Sigmoid colon (tissue), 6 donors: ENCODE measurements at regions not wholly inside any gene's neighbourhood (a gene's known extent, or its start where the extent isn't known, plus 50 kb on each side); places are given as distances from the start of the nearest gene placed in this dataset.
A peak's percentile ranks its signal among the peaks of the same experiment; 100 is the strongest.

Experiments
- DNase-seq: peaks from one replicate; pipeline ENCODE4 v3.0.0-alpha.2; 2019
- H3K27ac ChIP-seq, 4 donors: fragments of 200-600 bp; sonication (generic); one replicate each; pipeline ENCODE4 v1.5.1; 2016 to 2019; ENCODE audit warnings: mild to moderate bottlenecking in 1 of 4
- H3K27me3 ChIP-seq, 3 donors: fragments of 200-600 bp; sonication (generic); one replicate each; pipeline ENCODE4 v1.5.1; 2019; ENCODE audit warnings: mild to moderate bottlenecking in 1 of 3
- H3K36me3 ChIP-seq, 4 donors: fragments of 200-600 bp; sonication (generic); one replicate each; pipeline ENCODE4 v1.5.1; 2016 to 2019
- H3K4me1 ChIP-seq, 4 donors: fragments of 200-600 bp; sonication (generic); one replicate each; pipeline ENCODE4 v1.5.1; 2017 to 2019
- H3K4me3 ChIP-seq, 4 donors: fragments of 200-600 bp; sonication (generic); one replicate each; pipeline ENCODE4 v1.5.1; 2017 to 2019; ENCODE audit warnings: mild to moderate bottlenecking in 2 of 4, moderate library complexity in 1 of 4
- H3K9me3 ChIP-seq, 4 donors: fragments of 200-600 bp in 3 of 4; sonication (generic) in 3 of 4; one replicate each; pipeline versions ENCODE4 v1.5.1 to v1.6.1; 2013 to 2019
- CTCF ChIP-seq, 4 experiments: fragments of 450-650 bp in 3 of 4; fragments of 200-600 bp in 1 of 4; IDR thresholded peaks; one replicate each; pipeline ENCODE4 v1.5.1; 2016 to 2019; ENCODE audit warnings: antibody characterized with exemption in 4 of 4, mild to moderate bottlenecking in 3 of 4, moderate library complexity in 2 of 4
- EP300 ChIP-seq, 4 donors: sonication (generic); formaldehyde crosslinking; IDR thresholded peaks; one replicate each; pipeline ENCODE4 v1.6.1; 2017; ENCODE audit warnings: antibody characterized with exemption in 4 of 4
- POLR2A ChIP-seq, 2 donors: fragments of 450-650 bp; IDR thresholded peaks; one replicate each; pipeline ENCODE4 v1.6.1; 2016; ENCODE audit warnings: antibody characterized with exemption in 2 of 2, mild to moderate bottlenecking in 2 of 2, moderate library complexity in 2 of 2
- POLR2AphosphoS5 ChIP-seq, 4 donors: sonication (generic); formaldehyde crosslinking; IDR thresholded peaks; one replicate each; pipeline ENCODE4 v1.6.1; 2017; ENCODE audit warnings: antibody characterized with exemption in 4 of 4
- WGBS, 2 donors: extraction: QIAGEN DNeasy Blood & Tissue Kit; methylation state at CpG; one replicate each; pipeline ENCODE4 v1.1.7; 2013; 5-methylcytosine and 5-hydroxymethylcytosine counted together
- intact Hi-C: fragments of 100-400 bp; cut with DNase I; formaldehyde crosslinking; loops from one replicate; pipeline ENCODE4 v1.15.1; 2023
- donor health status: healthy with polysubstance abuse.
- donor health status: healthy.

GRCh38 chr2:239468491-239469105 is 67.8 kb upstream of the HDAC4 start:
- DNase-seq: peak; percentile 47
- Histone ChIP-seq H3K4me1 (peaks cover 0 to 20% (median 13%) of the 10 kb centered on the region in 4 donors), H3K36me3 (no peaks in the 10 kb centered on the region), H3K9me3 (no peaks in the 10 kb centered on the region), H3K4me3 (no peak overlapping the region), H3K27ac (no peak overlapping the region), H3K27me3 (no peaks in the 10 kb centered on the region)
- intact Hi-C loops: no loop called here
- no peak for TF ChIP-seq POLR2A (IDR thresholded peaks at IDR 0.05)
- TF ChIP-seq POLR2AphosphoS5 (IDR thresholded peaks at IDR 0.05): no peak
- TF ChIP-seq EP300 (IDR thresholded peaks at IDR 0.05): no peak
- TF ChIP-seq CTCF (IDR thresholded peaks at IDR 0.05): no peak
- WGBS, 2 donors: 89% methylated on average over 10 of the region's 10 CpGs

- intact Hi-C loops: no loop called here
- peak; percentile 30 for DNase-seq
- no peaks in the 10 kb centered on the region for H3K9me3 ChIP-seq
- no peak overlapping the region for H3K4me3 ChIP-seq
- TF ChIP-seq POLR2AphosphoS5 (IDR thresholded peaks at IDR 0.05) (no peak), POLR2A (IDR thresholded peaks at IDR 0.05) (no peak), EP300 (IDR thresholded peaks at IDR 0.05) (no peak), CTCF (IDR thresholded peaks at IDR 0.05) (no peak)
- 90 to 95% methylated on average over 12 of the region's 12 CpGs for WGBS, 2 donors
- no peaks in the 10 kb centered on the region for H3K36me3 ChIP-seq
- H3K27me3 ChIP-seq: no peaks in the 10 kb centered on the region
- H3K27ac ChIP-seq: no peak overlapping the region
- H3K4me1 ChIP-seq: peaks cover 0 to 23% (median 16%) of the 10 kb centered on the region in 4 donors
These were observed 67.2 kb upstream of the HDAC4 start for GRCh38 chr2:239467956-239468490.

GRCh38 chr2:239467281-239467955 is 66.6 kb upstream of the HDAC4 start:
- WGBS, 2 donors: 93% methylated on average over 7 of the region's 7 CpGs
- Histone ChIP-seq H3K9me3 (no peaks in the 10 kb centered on the region), H3K4me3 (no peak overlapping the region), H3K4me1 (peaks cover 0 to 23% (median 16%) of the 10 kb centered on the region in 4 donors), H3K36me3 (no peaks in the 10 kb centered on the region), H3K27me3 (no peaks in the 10 kb centered on the region), H3K27ac (no peak overlapping the region)
- peak; percentile 44 for DNase-seq
- no peak for TF ChIP-seq EP300 (IDR thresholded peaks at IDR 0.05)
- no peak for TF ChIP-seq POLR2A (IDR thresholded peaks at IDR 0.05)
- no peak for TF ChIP-seq POLR2AphosphoS5 (IDR thresholded peaks at IDR 0.05)
- no peak for TF ChIP-seq CTCF (IDR thresholded peaks at IDR 0.05)
- intact Hi-C loops: no loop called here

- intact Hi-C loops: no loop called here
- Histone ChIP-seq H3K36me3 (no peaks in the 10 kb centered on the region), H3K27ac (no peak overlapping the region), H3K27me3 (no peaks in the 10 kb centered on the region), H3K4me3 (no peak overlapping the region), H3K9me3 (no peaks in the 10 kb centered on the region), H3K4me1 (peaks cover 0 to 23% (median 16%) of the 10 kb centered on the region in 4 donors)
- WGBS, 2 donors: 80 to 87% methylated on average over 14 of the region's 14 CpGs
- TF ChIP-seq EP300 (IDR thresholded peaks at IDR 0.05) (no peak), POLR2AphosphoS5 (IDR thresholded peaks at IDR 0.05) (no peak), POLR2A (IDR thresholded peaks at IDR 0.05) (no peak), CTCF (IDR thresholded peaks at IDR 0.05) (no peak)
- DNase-seq: peak; percentile 51
These were observed 66.0 kb upstream of the HDAC4 start for GRCh38 chr2:239466755-239467271.
